H1 (cell line): ENCODE measurements at regions not wholly inside any gene's neighbourhood (a gene's known extent, or its start where the extent isn't known, plus 50 kb on each side); places are given as distances from the start of the nearest gene placed in this dataset.

Experiments used
- CTCF ChIA-PET: fragments of 300-600 bp; sonication (Branson Sonifier 250); formaldehyde crosslinking; loops from one replicate; lab custom pipeline; 2021; ENCODE audit not compliant: partially characterized antibody; lab: Charles Lee
- POLR2A ChIA-PET: fragments of 300-600 bp; sonication (Branson Sonifier 250); formaldehyde crosslinking; loops from one replicate; lab custom pipeline; 2021; ENCODE audit warnings: inconsistent platforms; ENCODE audit not compliant: partially characterized antibody; lab: Charles Lee
- DNase-seq, 2 experiments: peaks; one replicate each; pipeline versions ENCODE4 v3.0.0 to v3.0.0-alpha.2; 2010 to 2022; ENCODE audit warnings: low spot score in 2 of 2, low read depth in 1 of 2, mixed read lengths in 1 of 2
- FAIRE-seq: peaks from 2 replicates; lab custom pipeline; 2011; peaks lifted over from hg19 to GRCh38; lab: Jason Lieb, UNC
- H2AFZ ChIP-seq: 2 replicates; pipeline ENCODE4 v1.8.1; 2012; ENCODE audit warnings: low read length, inconsistent platforms
- H2AK5ac ChIP-seq: 2 replicates; pipeline ENCODE4 v1.6.1; 2013; ENCODE audit warnings: low read depth, low read length
- H2BK120ac ChIP-seq: replicated peaks from 2 replicates; pipeline ENCODE3; 2013; ENCODE audit warnings: low read depth, low read length, inconsistent platforms
- H2BK12ac ChIP-seq: 2 replicates; pipeline ENCODE4 v1.6.1; 2013; ENCODE audit warnings: low read depth, low read length
- H2BK15ac ChIP-seq: 2 replicates; pipeline ENCODE4 v1.6.1; 2013; ENCODE audit warnings: low read length
- H2BK20ac ChIP-seq: 2 replicates; pipeline ENCODE4 v1.6.1; 2013; ENCODE audit warnings: low read length
- H2BK5ac ChIP-seq: 2 replicates; pipeline ENCODE4 v1.6.1; 2013; ENCODE audit warnings: low read depth, low read length
- H3K14ac ChIP-seq: 2 replicates; pipeline ENCODE4 v1.6.1; 2013; ENCODE audit warnings: inconsistent platforms; ENCODE audit not compliant: insufficient read length
- H3K18ac ChIP-seq: 2 replicates; pipeline ENCODE4 v1.6.1; 2013; ENCODE audit warnings: low read length; ENCODE audit errors: extremely low read depth
- H3K23ac ChIP-seq: 2 replicates; pipeline ENCODE4 v1.6.1; 2013; ENCODE audit warnings: inconsistent platforms; ENCODE audit not compliant: insufficient read length
- H3K23me2 ChIP-seq: 2 replicates; pipeline ENCODE4 v1.6.1; 2013; ENCODE audit warnings: low read depth, low read length
- H3K27ac ChIP-seq: 2 replicates; pipeline ENCODE4 v1.6.1; 2011; ENCODE audit warnings: low read depth, low read length, inconsistent platforms
- H3K27me3 ChIP-seq, 4 experiments: replicated peaks in 1 of 4; 1 replicate in 1 of 4; 2 replicates in 3 of 4; pipeline versions ENCODE4 v1.6.1 to v1.8.1; 2011 to 2013; ENCODE audit warnings: low read length in 3 of 4, mild to moderate bottlenecking in 3 of 4, inconsistent platforms in 2 of 4, mixed read lengths in 2 of 4, moderate library complexity in 1 of 4; ENCODE audit not compliant: control insufficient read depth in 3 of 4, insufficient read depth in 3 of 4; ENCODE audit errors: extremely low read depth in 1 of 4
- H3K36me3 ChIP-seq, 4 experiments: 2 replicates each; pipeline versions ENCODE4 v1.6.1 to v1.8.1; 2011 to 2013; ENCODE audit warnings: mild to moderate bottlenecking in 4 of 4, low read length in 3 of 4, moderate library complexity in 2 of 4, control low read depth in 1 of 4, inconsistent platforms in 1 of 4; ENCODE audit not compliant: insufficient read depth in 4 of 4, control insufficient read depth in 2 of 4
- H3K4ac ChIP-seq: replicated peaks from 2 replicates; pipeline ENCODE3; 2013; ENCODE audit warnings: low read length, low read depth, mixed read lengths, inconsistent platforms; ENCODE audit not compliant: insufficient read length
- H3K4me1 ChIP-seq, 4 experiments: replicated peaks in 1 of 4; 1 replicate in 1 of 4; 2 replicates in 3 of 4; pipeline versions ENCODE4 v1.6.1 to v1.8.1; 2011 to 2013; ENCODE audit warnings: low read length in 3 of 4, inconsistent platforms in 2 of 4, mixed read lengths in 1 of 4; ENCODE audit not compliant: insufficient read depth in 4 of 4, control insufficient read depth in 3 of 4
- H3K4me2 ChIP-seq, 2 experiments: 2 replicates each; pipeline versions ENCODE4 v1.6.1 to v1.8.1; 2011 to 2013; ENCODE audit warnings: low read depth in 2 of 2, low read length in 2 of 2, control low read depth in 1 of 2, inconsistent platforms in 1 of 2, mild to moderate bottlenecking in 1 of 2; ENCODE audit not compliant: insufficient read depth in 1 of 2
- H3K4me3 ChIP-seq, 4 experiments: fragments of 200-600, 300-600 bp in 1 of 4; sonication (generic), shearing (Covaris generic), sonication (Bioruptor Twin) in 1 of 4; 2 replicates each; pipeline versions ENCODE4 v1.5.1 to v1.8.1; 2011 to 2016; ENCODE audit warnings: low read length in 4 of 4, low read depth in 3 of 4, control low read depth in 2 of 4, inconsistent platforms in 2 of 4, mild to moderate bottlenecking in 2 of 4, mixed read lengths in 1 of 4, moderate library complexity in 1 of 4; ENCODE audit not compliant: insufficient read depth in 2 of 4; ENCODE audit errors: extremely low read depth in 1 of 4
- H3K56ac ChIP-seq: replicated peaks from 2 replicates; pipeline ENCODE3; 2013; ENCODE audit warnings: low read depth, mild to moderate bottlenecking, mixed read lengths, low read length, inconsistent platforms; ENCODE audit not compliant: insufficient read length
- H3K79me1 ChIP-seq: 2 replicates; pipeline ENCODE4 v1.6.1; 2013; ENCODE audit warnings: low read depth, low read length, control low read depth
- H3K79me2 ChIP-seq, 2 experiments: 2 replicates each; pipeline versions ENCODE4 v1.6.1 to v1.8.1; 2012 to 2013; ENCODE audit warnings: low read length in 2 of 2, mild to moderate bottlenecking in 2 of 2, inconsistent platforms in 1 of 2; ENCODE audit not compliant: insufficient read depth in 2 of 2, control insufficient read depth in 1 of 2
- H3K9ac ChIP-seq, 4 experiments: replicated peaks in 1 of 4; 1 replicate in 1 of 4; 2 replicates in 3 of 4; pipeline versions ENCODE4 v1.6.1 to v1.8.1; 2011 to 2013; ENCODE audit warnings: low read depth in 3 of 4, low read length in 3 of 4, control low read depth in 2 of 4, mild to moderate bottlenecking in 2 of 4, moderate library complexity in 2 of 4, inconsistent platforms in 1 of 4; ENCODE audit errors: extremely low read depth in 1 of 4
- H3K9me3 ChIP-seq, 2 experiments: 2 replicates each; pipeline versions ENCODE4 v1.6.1 to v1.8.1; 2012 to 2013; ENCODE audit warnings: mild to moderate bottlenecking in 2 of 2, moderate library complexity in 2 of 2, control low read depth in 1 of 2, inconsistent platforms in 1 of 2, low read depth in 1 of 2, low read length in 1 of 2, mixed read lengths in 1 of 2; ENCODE audit not compliant: insufficient read depth in 2 of 2
- H4K20me1 ChIP-seq, 2 experiments: replicated peaks in 1 of 2; 2 replicates each; pipeline versions ENCODE3 to v1.8.1; 2011 to 2013; ENCODE audit warnings: inconsistent platforms in 2 of 2, low read length in 2 of 2, mild to moderate bottlenecking in 1 of 2; ENCODE audit not compliant: insufficient read depth in 2 of 2, control insufficient read depth in 1 of 2
- H4K5ac ChIP-seq: 2 replicates; pipeline ENCODE4 v1.6.1; 2013; ENCODE audit warnings: low read length, low read depth, mixed read lengths, inconsistent platforms; ENCODE audit not compliant: insufficient read length
- H4K8ac ChIP-seq: 2 replicates; pipeline ENCODE4 v1.8.0; 2013; ENCODE audit warnings: mild to moderate bottlenecking, moderate library complexity, low read length, inconsistent platforms; ENCODE audit not compliant: insufficient read depth; ENCODE audit errors: extremely low read depth
- H4K91ac ChIP-seq: replicated peaks from 2 replicates; pipeline ENCODE3; 2013; ENCODE audit warnings: low read length, mixed read lengths, inconsistent platforms; ENCODE audit not compliant: insufficient read length
- NRF1 ChIP-seq: IDR thresholded peaks from 2 replicates; pipeline ENCODE4 v1.6.1; 2011; ENCODE audit warnings: mild to moderate bottlenecking, low read depth, low read length, improper control_type of control experiment
- WGBS, 2 experiments: shearing (Covaris generic) in 1 of 2; methylation state at CpG; one replicate each; pipeline versions ENCODE4 v1.1.6 to v1.1.7; 2013 to 2015; ENCODE audit warnings: low lambda C conversion rate in 2 of 2, mixed read lengths in 2 of 2, inconsistent platforms in 1 of 2, low coverage in 1 of 2, missing lambda C conversion rate in 1 of 2; ENCODE audit not compliant: insufficient replicate concordance in 2 of 2, insufficient coverage in 1 of 2, insufficient read length in 1 of 2; ENCODE audit errors: extremely low coverage in 1 of 2, missing lambda C conversion rate in 1 of 2; 5-methylcytosine and 5-hydroxymethylcytosine counted together

DNA sequence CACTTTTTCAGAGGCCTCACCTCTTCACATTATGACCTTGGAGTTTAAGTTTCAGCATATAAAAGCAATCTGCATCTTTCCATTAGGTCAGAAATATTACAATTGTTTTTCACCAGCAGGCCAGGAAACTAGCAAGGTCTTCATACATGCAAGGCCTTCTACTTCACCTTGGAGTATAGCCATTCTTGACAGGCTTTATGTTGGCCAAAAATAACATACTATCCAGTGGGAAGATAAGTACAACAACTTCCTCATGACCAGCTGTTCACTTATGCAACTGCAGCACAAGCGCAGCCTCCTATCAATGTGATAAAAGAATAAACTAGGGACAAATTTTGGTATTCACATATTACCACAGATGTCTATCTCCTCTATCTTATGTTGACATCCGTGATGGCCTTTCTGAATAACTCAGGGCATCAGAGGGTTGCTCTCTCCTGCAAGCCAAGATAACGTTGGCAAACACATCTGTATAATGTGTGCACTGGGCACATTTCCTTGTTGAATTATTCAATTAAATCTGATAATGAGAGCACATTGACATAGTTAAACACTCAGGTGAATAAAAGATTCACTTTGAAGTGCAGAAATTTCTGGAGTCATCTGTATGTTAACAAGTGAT lies 239.8 kb downstream of the FZD1 start:
- H3K9ac ChIP-seq, result no peak overlapping the region
- no peak overlapping the region for H2AK5ac ChIP-seq
- H2AFZ ChIP-seq, result no peak overlapping the region
- no peaks in the 10 kb centered on the region for H3K27me3 ChIP-seq
- H4K20me1 ChIP-seq, result no peaks in the 10 kb centered on the region
- no peaks in the 10 kb centered on the region for H3K36me3 ChIP-seq
- H3K27ac ChIP-seq, result no peak overlapping the region
- H4K5ac ChIP-seq, result no peak overlapping the region
- no peaks in the 10 kb centered on the region for H3K79me1 ChIP-seq
- H2BK20ac ChIP-seq, result no peak overlapping the region
- H4K8ac ChIP-seq, result no peak overlapping the region
- no peak overlapping the region for H3K56ac ChIP-seq
- ChIA-PET CTCF (no interaction called here), POLR2A (no interaction called here)
- no peak overlapping the region for H3K23ac ChIP-seq
- no peak overlapping the region for H3K18ac ChIP-seq
- H2BK5ac ChIP-seq, result no peak overlapping the region
- no peaks in the 10 kb centered on the region for H3K23me2 ChIP-seq
- peaks cover 0 to 3% of the 10 kb centered on the region in 2 experiments; a peak in 1 of 4 replicates for H3K9me3 ChIP-seq
- no peak overlapping the region for H2BK15ac ChIP-seq
- WGBS, 2 experiments, result 80% methylated on average over 3 of the region's 3 CpGs; no CpG with 5 or more reads in 1 of the 2 experiments
- H3K4me3 ChIP-seq, result no peak overlapping the region
- no peak overlapping the region for H2BK12ac ChIP-seq
- no peak overlapping the region for H3K4me2 ChIP-seq
- FAIRE-seq (no peak), DNase-seq (no peak)
- H4K91ac ChIP-seq, result no peak overlapping the region
- H3K4me1 ChIP-seq, result no peaks in the 10 kb centered on the region
- no peaks in the 10 kb centered on the region for H3K79me2 ChIP-seq
- no peak overlapping the region for H3K14ac ChIP-seq
- no peak overlapping the region for H3K4ac ChIP-seq
- no peak overlapping the region for H2BK120ac ChIP-seq
- no peak for TF ChIP-seq NRF1
